ENCODE measurements at regions not wholly inside any gene's neighbourhood (a gene's known extent, or its start where the extent isn't known, plus 50 kb on each side); places are given as distances from the start of the nearest gene placed in this dataset.

- H3K4me1 Mint-ChIP-seq: no peaks in the 10 kb centered on the region
- no peak overlapping the region for H2AFZ ChIP-seq
- no peak overlapping the region for H3K4me3 Mint-ChIP-seq
- ATAC-seq: no peak
- H3K4me2 ChIP-seq: no peak overlapping the region
- no peaks in the 10 kb centered on the region for H3K27me3 ChIP-seq (ENCODE audit: insufficient read depth)
- DNase-seq (ENCODE audit: low spot score): no peak
- H3K9me3 Mint-ChIP-seq: peaks cover 96% of the 10 kb centered on the region
- H3F3A ChIP-seq (replicated peaks; ENCODE audit: low read depth): no peaks in the 10 kb centered on the region
- peaks cover 10% of the 10 kb centered on the region for H3K36me3 Mint-ChIP-seq (ENCODE audit: low read depth)
- no peaks in the 10 kb centered on the region for H3K9me2 ChIP-seq (ENCODE audit: insufficient read depth)
- no peak overlapping the region for H3K4me3 ChIP-seq
- no peaks in the 10 kb centered on the region for H4K20me1 ChIP-seq (replicated peaks; ENCODE audit: insufficient read depth)
- no peak overlapping the region for H3K27ac ChIP-seq (ENCODE audit: low read depth)
- no peaks in the 10 kb centered on the region for H3K4me1 ChIP-seq (ENCODE audit: insufficient read depth)
- H3K27me3 Mint-ChIP-seq (ENCODE audit: insufficient read depth, low read depth, poor library complexity): no peaks in the 10 kb centered on the region
- no peaks in the 10 kb centered on the region for H3K79me2 ChIP-seq (replicated peaks; ENCODE audit: insufficient read depth)
- TF ChIP-seq ZNF462 (CRISPR knock-in tag; IDR thresholded peaks at IDR 0.05) (no peak), CREB1 (CRISPR knock-in tag; IDR thresholded peaks at IDR 0.05; ENCODE audit: low read depth) (no peak), EZH2phosphoT487 (IDR thresholded peaks at IDR 0.05; ENCODE audit: unreplicated experiment) (no peak), REST (IDR thresholded peaks at IDR 0.05; ENCODE audit: unreplicated experiment) (no peak), POLR2AphosphoS5 (IDR thresholded peaks at IDR 0.05; ENCODE audit: low read depth) (no peak), EZH2 (IDR thresholded peaks at IDR 0.05; ENCODE audit: low read depth, unreplicated experiment) (no peak), ZNF331 (CRISPR knock-in tag; IDR thresholded peaks at IDR 0.05; ENCODE audit: low read depth) (no peak), JUNB (IDR thresholded peaks at IDR 0.05; ENCODE audit: unreplicated experiment) (no peak), ETS1 (IDR thresholded peaks at IDR 0.05) (no peak), CTCF (conservative IDR thresholded peaks at IDR 0.05; ENCODE audit: low read depth in 2 of 2) (no peak), NANOG (IDR thresholded peaks at IDR 0.05; ENCODE audit: borderline replicate concordance) (no peak), STAT1 (IDR thresholded peaks at IDR 0.05; ENCODE audit: unreplicated experiment) (no peak), ZNF114 (CRISPR knock-in tag; IDR thresholded peaks at IDR 0.05) (no peak)
- H3K36me3 ChIP-seq (ENCODE audit: insufficient read depth): no peaks in the 10 kb centered on the region
- no peak overlapping the region for H3K27ac Mint-ChIP-seq
These were observed 607.3 kb upstream of the TSPY4 start for GRCh38 chrY:8729971-8730370.
